Brain microvascular endothelial cell (primary cell): ENCODE measurements at regions not wholly inside any gene's neighbourhood (a gene's known extent, or its start where the extent isn't known, plus 50 kb on each side); places are given as distances from the start of the nearest gene placed in this dataset.

Experiments used
- DNase-seq: peaks from one replicate; pipeline ENCODE4 v3.0.0-alpha.2; 2020
- H3K27ac ChIP-seq: fragments of 250-450 bp; sonication (Bioruptor Pico); 2 replicates; pipeline ENCODE4 v1.5.1; 2020; ENCODE audit warnings: mild to moderate bottlenecking, moderate library complexity
- H3K27me3 ChIP-seq: fragments of 250-450 bp; sonication (Bioruptor Pico); replicated peaks from 2 replicates; pipeline ENCODE4 v1.5.1; 2020; ENCODE audit warnings: mild to moderate bottlenecking
- H3K36me3 ChIP-seq: fragments of 250-450 bp; sonication (Bioruptor Pico); replicated peaks from 2 replicates; pipeline ENCODE4 v1.5.1; 2020; ENCODE audit warnings: mild to moderate bottlenecking
- H3K4me3 ChIP-seq: 2 replicates; pipeline ENCODE4 v1.5.1; 2011; ENCODE audit warnings: low read depth, mild to moderate bottlenecking, control low read depth, low read length, moderate library complexity
- in situ Hi-C: cut with HindIII; loops from 2 replicates; pipeline ENCODE4 v1.10.0; 2017; ENCODE audit warnings: low sequenced_read_pairs, low pct_ligation_motif_present
- TF ChIP-seq, protein P1 (sequence below): IDR thresholded peaks from 2 replicates; pipeline ENCODE4 v1.5.1; 2011; ENCODE audit warnings: low read depth, mild to moderate bottlenecking, moderate library complexity, low read length, control low read depth, inconsistent platforms; ENCODE audit errors: missing control alignments

DNA sequence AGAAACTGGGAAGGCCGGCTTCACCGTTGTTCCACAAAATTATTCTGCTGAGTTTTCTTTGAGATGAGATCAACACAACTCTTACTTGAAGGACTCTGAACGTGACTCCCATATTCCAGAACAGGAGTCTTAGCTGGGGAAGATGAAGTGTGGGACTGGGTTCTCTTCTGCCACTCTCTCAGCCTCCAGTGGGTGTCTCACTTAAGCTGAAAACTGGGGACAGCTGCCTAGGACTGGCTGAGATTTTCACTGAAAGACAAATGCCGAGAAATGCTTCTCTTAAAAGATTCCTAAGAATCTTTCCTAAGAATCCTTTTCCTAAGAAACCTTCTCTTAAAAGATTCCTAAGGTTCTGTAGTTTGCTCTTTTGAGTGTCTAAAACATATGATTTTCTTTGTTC is 156.6 kb upstream of the LHCGR start:
- no peak for DNase-seq
- no peak overlapping the region for H3K4me3 ChIP-seq
- in situ Hi-C loops: no loop called here
- no peaks in the 10 kb centered on the region for H3K36me3 ChIP-seq
- H3K27me3 ChIP-seq: no peaks in the 10 kb centered on the region
- TF ChIP-seq, protein P1, sequence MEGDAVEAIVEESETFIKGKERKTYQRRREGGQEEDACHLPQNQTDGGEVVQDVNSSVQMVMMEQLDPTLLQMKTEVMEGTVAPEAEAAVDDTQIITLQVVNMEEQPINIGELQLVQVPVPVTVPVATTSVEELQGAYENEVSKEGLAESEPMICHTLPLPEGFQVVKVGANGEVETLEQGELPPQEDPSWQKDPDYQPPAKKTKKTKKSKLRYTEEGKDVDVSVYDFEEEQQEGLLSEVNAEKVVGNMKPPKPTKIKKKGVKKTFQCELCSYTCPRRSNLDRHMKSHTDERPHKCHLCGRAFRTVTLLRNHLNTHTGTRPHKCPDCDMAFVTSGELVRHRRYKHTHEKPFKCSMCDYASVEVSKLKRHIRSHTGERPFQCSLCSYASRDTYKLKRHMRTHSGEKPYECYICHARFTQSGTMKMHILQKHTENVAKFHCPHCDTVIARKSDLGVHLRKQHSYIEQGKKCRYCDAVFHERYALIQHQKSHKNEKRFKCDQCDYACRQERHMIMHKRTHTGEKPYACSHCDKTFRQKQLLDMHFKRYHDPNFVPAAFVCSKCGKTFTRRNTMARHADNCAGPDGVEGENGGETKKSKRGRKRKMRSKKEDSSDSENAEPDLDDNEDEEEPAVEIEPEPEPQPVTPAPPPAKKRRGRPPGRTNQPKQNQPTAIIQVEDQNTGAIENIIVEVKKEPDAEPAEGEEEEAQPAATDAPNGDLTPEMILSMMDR: peak; percentile 47
- H3K27ac ChIP-seq: no peak overlapping the region

DNA sequence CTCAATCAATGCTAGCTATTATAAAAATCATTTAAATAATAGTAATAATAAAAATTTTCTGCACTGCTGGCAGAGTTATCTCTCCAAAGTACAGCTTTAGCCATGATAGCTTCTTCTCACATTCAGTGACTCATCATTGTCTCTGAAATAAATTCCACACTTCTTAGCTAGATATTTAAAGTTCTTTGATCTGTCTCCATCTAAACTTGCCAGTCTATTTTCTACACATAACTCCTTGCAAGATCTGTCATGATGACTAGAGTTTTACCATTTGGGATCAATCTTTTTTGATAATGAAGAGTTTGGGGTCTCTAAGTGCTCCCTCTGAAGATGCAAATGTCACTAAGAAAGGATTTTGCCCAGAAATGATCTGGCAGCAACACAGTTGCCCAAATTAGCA is 155.4 kb upstream of the LHCGR start:
- in situ Hi-C loops: no loop called here
- DNase-seq: no peak
- H3K27me3 ChIP-seq: no peaks in the 10 kb centered on the region
- no peak overlapping the region for H3K27ac ChIP-seq
- H3K36me3 ChIP-seq: no peaks in the 10 kb centered on the region
- no peak overlapping the region for H3K4me3 ChIP-seq
- TF ChIP-seq, protein P1: no peak

DNA sequence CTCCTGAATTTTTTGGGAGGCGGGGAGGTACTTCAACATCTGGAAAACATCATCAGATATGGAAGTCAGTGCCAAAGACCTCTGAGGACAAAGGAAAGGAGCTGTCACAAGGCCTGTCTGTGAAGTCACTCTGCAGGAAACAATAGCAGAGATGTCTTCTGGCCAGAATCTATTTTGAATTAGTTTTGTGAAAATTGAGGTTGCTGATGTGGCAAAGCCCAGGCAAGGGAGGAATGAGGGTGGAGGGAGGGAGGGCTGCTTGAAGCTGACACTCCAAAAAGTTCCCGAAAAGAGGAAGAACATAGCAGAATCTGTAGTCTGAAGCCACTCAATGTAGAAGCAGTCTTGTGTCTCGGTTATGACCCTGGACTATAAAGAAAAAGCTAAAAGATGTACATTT is 151.1 kb upstream of the LHCGR start:
- Histone ChIP-seq H3K4me3 (no peak overlapping the region), H3K36me3 (no peaks in the 10 kb centered on the region), H3K27me3 (no peaks in the 10 kb centered on the region), H3K27ac (no peak overlapping the region)
- TF ChIP-seq, protein P1: no peak
- in situ Hi-C loops: no loop called here
- no peak for DNase-seq

DNA sequence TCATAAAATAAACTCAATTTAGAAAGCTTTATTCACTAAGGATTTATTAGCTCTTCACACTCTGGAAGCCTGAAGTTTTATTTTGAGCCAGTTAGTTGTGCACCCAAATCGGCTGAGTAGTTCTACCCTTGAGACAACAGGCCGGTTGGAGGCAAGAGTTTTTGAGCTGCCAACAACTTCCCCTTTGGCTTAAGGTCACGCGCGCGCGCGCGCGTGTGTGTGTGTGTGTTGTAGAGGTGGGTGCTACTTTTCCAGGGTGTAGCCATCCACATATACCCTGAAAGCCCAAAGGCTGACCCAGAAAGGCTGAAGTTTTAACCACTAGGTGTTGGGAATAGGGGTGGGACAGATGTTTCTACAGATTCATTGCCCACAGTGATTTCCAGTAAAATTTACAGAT is 150.2 kb upstream of the LHCGR start:
- in situ Hi-C loops: no loop called here
- no peaks in the 10 kb centered on the region for H3K27me3 ChIP-seq
- TF ChIP-seq, protein P1: no peak
- DNase-seq: no peak
- H3K4me3 ChIP-seq: no peak overlapping the region
- no peak overlapping the region for H3K27ac ChIP-seq
- no peaks in the 10 kb centered on the region for H3K36me3 ChIP-seq

DNA sequence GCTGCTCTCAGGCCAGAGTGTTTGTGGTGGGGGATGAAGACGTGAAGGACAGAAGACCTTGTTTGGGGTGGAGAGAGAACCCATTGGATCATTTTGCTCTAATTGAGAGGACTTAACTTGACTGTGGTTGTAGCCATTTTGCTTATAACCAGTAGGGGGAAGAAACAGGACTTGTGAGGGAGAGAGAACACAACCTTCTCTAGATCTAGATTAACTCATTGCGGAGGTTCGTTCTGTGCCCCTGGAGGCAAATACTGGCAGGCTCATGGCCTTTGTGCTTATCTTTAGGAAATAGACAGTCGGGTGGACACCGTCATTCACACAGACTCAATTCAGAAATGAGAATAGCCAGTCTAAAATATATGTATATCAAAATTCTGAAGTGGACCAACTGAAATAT is 147.0 kb upstream of the LHCGR start:
- H3K4me3 ChIP-seq: no peak overlapping the region
- no peak overlapping the region for H3K27ac ChIP-seq
- no peak for DNase-seq
- H3K27me3 ChIP-seq: no peaks in the 10 kb centered on the region
- no peaks in the 10 kb centered on the region for H3K36me3 ChIP-seq
- TF ChIP-seq, protein P1: no peak
- in situ Hi-C loops: no loop called here

DNA sequence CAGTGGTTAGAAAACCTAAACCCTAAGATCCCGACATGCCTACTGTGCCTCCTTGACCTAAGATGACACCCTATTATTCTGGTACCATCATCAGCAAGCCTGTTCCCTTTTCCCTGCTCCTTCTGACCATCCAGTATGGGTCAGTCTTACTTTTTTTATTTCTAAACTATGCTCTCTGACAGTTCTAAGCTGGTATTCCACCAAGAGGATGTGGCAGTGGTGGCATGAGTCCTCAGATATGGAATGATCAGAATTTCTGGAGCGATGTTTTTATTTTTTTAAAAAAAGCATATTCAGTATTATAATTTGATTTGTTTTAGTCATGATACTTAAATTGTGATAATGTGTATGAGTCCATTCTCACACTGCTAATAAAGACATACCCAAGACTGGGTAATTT is 145.9 kb upstream of the LHCGR start:
- Histone ChIP-seq H3K27ac (no peak overlapping the region), H3K27me3 (no peaks in the 10 kb centered on the region), H3K4me3 (no peak overlapping the region), H3K36me3 (no peaks in the 10 kb centered on the region)
- DNase-seq: no peak
- TF ChIP-seq, protein P1: no peak
- in situ Hi-C loops: no loop called here
